ENCODE measurements at regions not wholly inside any gene's neighbourhood (a gene's known extent, or its start where the extent isn't known, plus 50 kb on each side); places are given as distances from the start of the nearest gene placed in this dataset.

DNA sequence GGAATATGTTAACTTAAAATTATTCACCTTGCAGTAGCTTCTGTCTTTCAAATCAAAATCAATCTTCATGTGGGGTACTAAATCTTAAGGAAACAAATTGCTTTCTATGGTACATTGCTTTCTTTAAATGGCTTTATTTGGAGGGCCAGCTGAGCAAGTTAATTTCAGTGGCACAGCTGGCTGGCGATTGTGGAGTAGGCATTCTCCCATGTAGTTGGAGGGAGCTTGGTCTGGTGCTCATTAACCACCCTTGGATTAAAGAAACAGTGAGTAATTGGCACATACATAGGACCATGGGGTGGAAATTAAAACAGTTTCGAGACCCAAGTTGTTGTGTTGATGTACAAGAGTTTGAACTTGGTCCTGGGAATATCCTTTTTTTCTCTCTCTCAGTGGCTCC, 201.3 kb upstream of the CHD6 start:
- Histone ChIP-seq H4K20me1 (ENCODE audit: insufficient read depth, low read length) (no peaks in the 10 kb centered on the region), H3K9ac (ENCODE audit: insufficient read depth, low read depth, low read length) (no peak overlapping the region), H3K4me3 (replicated peaks in 1 of 3; ENCODE audit: insufficient read depth in 1 of 3, low read depth in 2 of 3, low read length in 3 of 3) (no peak overlapping the region), H3K36me3 (replicated peaks in 1 of 2; ENCODE audit: control insufficient read depth in 1 of 2, insufficient read depth in 2 of 2, low read length in 2 of 2) (no peaks in the 10 kb centered on the region), H3K27me3 (ENCODE audit: control insufficient read depth in 1 of 2, insufficient read depth in 2 of 2, low read length in 2 of 2) (no peaks in the 10 kb centered on the region), H3K79me2 (ENCODE audit: insufficient read depth, low read length) (no peaks in the 10 kb centered on the region), H3K27ac (ENCODE audit: extremely low read length, insufficient read depth, low read length) (no peak overlapping the region), H3K9me3 (ENCODE audit: low read length) (no peaks in the 10 kb centered on the region), H3K4me1 (ENCODE audit: insufficient read depth, low read length) (no peaks in the 10 kb centered on the region), H3K4me2 (ENCODE audit: low read depth, low read length) (no peak overlapping the region), H2AFZ (ENCODE audit: low read length) (no peak overlapping the region)
- BruUV-seq (replicated peaks), result no TSS peak
- DNase-seq (ENCODE audit: low spot score), result no peak
- ATAC-seq, result no peak
- no peak for FAIRE-seq
- TF ChIP-seq CREB1 (IDR thresholded peaks at IDR 0.05), result no peak
- no peak for TF ChIP-seq CREB1 (CRISPR knock-in tag; IDR thresholded peaks at IDR 0.05)
- no peak for TF ChIP-seq ZFP36 (IDR thresholded peaks at IDR 0.05; ENCODE audit: borderline replicate concordance, low read depth, low read length, partially characterized antibody)
- no peak for TF ChIP-seq NKX3-1 (CRISPR knock-in tag; IDR thresholded peaks at IDR 0.05)
- TF ChIP-seq ZNF33A (CRISPR knock-in tag; IDR thresholded peaks at IDR 0.05; ENCODE audit: borderline replicate concordance), result no peak
- no peak for TF ChIP-seq GLI4 (CRISPR knock-in tag; IDR thresholded peaks at IDR 0.05; ENCODE audit: borderline replicate concordance)
- no peak for TF ChIP-seq ONECUT2 (CRISPR knock-in tag; IDR thresholded peaks at IDR 0.05)
- TF ChIP-seq ZNF619 (CRISPR knock-in tag; IDR thresholded peaks at IDR 0.05), result no peak
- TF ChIP-seq ZNF850 (CRISPR knock-in tag; conservative IDR thresholded peaks at IDR 0.05), result no peak
- no peak for TF ChIP-seq ZNF264 (CRISPR knock-in tag; IDR thresholded peaks at IDR 0.05)
- TF ChIP-seq NFRKB (IDR thresholded peaks at IDR 0.05), result no peak
- no peak for TF ChIP-seq NAIF1 (CRISPR knock-in tag; IDR thresholded peaks at IDR 0.05; ENCODE audit: borderline replicate concordance)
- TF ChIP-seq ZNF251 (CRISPR knock-in tag; IDR thresholded peaks at IDR 0.05), result no peak
- no peak for TF ChIP-seq ZNF7 (CRISPR knock-in tag; IDR thresholded peaks at IDR 0.05)
- no peak for TF ChIP-seq REL (CRISPR knock-in tag; conservative IDR thresholded peaks at IDR 0.05)
- TF ChIP-seq ETV6 (CRISPR knock-in tag; conservative IDR thresholded peaks at IDR 0.05), result no peak
- TF ChIP-seq ZNF282 (IDR thresholded peaks at IDR 0.05; ENCODE audit: partially characterized antibody), result no peak
- intact Hi-C loops (cut with micrococcal nuclease; ENCODE audit: unreplicated experiment), result no loop called here
- ChIA-PET POLR2A (no interaction called here), CTCF (ENCODE audit: low intra/inter-chr PET ratio, low total read pairs) (no interaction called here)
- 4% methylated on average over 2 of the region's 2 CpGs for WGBS (ENCODE audit: low lambda C conversion rate)
- in situ Hi-C loops (cut with HindIII; ENCODE audit: extremely low pct_ligation_motif_present, low pct_unique_long_range_greater_than_20kb), result no loop called here
